ENCODE measurements at regions not wholly inside any gene's neighbourhood (a gene's known extent, or its start where the extent isn't known, plus 50 kb on each side); places are given as distances from the start of the nearest gene placed in this dataset.

DNA sequence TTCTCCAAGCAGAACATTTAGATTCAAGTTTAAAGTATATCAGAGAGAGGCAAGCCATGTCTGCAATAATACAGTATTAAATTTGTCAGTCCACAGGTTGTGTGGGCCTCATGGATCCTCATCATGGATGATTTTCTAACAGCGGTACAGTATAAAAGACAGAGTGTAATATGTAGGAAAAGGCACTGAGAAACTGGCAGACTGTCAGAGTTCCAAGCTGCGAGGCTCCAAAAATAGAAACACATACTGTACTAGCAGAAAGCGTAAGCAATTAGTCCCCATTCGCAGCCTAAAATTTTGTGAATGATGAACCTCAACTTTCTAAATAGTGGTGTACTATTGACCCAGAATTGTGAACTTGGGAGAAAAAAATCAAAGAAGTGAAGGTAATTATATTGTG lies 933.3 kb downstream of the XPNPEP1 start:
- ChIA-PET CTCF (no interaction called here), POLR2A (no interaction called here)
- no peaks in the 10 kb centered on the region for H3K4me1 Mint-ChIP-seq
- no peak overlapping the region for H3K27ac Mint-ChIP-seq
- H3K27me3 Mint-ChIP-seq: no peaks in the 10 kb centered on the region
- intact Hi-C loops (cut with micrococcal nuclease): no loop called here
- no peak overlapping the region for H3K4me2 ChIP-seq (replicated peaks; ENCODE audit: low read depth, low read length, poor library complexity, severe bottlenecking)
- no peak overlapping the region for H2AFZ ChIP-seq (ENCODE audit: insufficient read depth, low read depth, low read length, poor library complexity, severe bottlenecking)
- no peak overlapping the region for H3K4me3 Mint-ChIP-seq
- no peaks in the 10 kb centered on the region for H4K20me1 ChIP-seq (ENCODE audit: control insufficient read depth, insufficient read depth, low read length, poor library complexity, severe bottlenecking)
- H3K9ac ChIP-seq (ENCODE audit: low read length): no peak overlapping the region
- H3K36me3 ChIP-seq (replicated peaks in 1 of 2; ENCODE audit: control extremely low read depth in 1 of 2, control insufficient read depth in 1 of 2, extremely low read depth in 1 of 2, insufficient read depth in 2 of 2, low read length in 1 of 2): no peaks in the 10 kb centered on the region
- DNase-seq (no peak), ATAC-seq (ENCODE audit: low read depth) (no peak)
- H3K9me3 Mint-ChIP-seq (ENCODE audit: insufficient read depth): no peaks in the 10 kb centered on the region
- H3K27me3 ChIP-seq (replicated peaks in 1 of 4; ENCODE audit: control extremely low read depth in 1 of 4, control insufficient read depth in 3 of 4, insufficient read depth in 4 of 4, low read length in 3 of 4): no peaks in the 10 kb centered on the region
- no peak overlapping the region for H3K27ac ChIP-seq (ENCODE audit: low read length in 2 of 2)
- no peaks in the 10 kb centered on the region for H3K4me1 ChIP-seq (ENCODE audit: control insufficient read depth in 2 of 2, insufficient read depth in 2 of 2, low read length in 2 of 2)
- TF ChIP-seq, protein P1, sequence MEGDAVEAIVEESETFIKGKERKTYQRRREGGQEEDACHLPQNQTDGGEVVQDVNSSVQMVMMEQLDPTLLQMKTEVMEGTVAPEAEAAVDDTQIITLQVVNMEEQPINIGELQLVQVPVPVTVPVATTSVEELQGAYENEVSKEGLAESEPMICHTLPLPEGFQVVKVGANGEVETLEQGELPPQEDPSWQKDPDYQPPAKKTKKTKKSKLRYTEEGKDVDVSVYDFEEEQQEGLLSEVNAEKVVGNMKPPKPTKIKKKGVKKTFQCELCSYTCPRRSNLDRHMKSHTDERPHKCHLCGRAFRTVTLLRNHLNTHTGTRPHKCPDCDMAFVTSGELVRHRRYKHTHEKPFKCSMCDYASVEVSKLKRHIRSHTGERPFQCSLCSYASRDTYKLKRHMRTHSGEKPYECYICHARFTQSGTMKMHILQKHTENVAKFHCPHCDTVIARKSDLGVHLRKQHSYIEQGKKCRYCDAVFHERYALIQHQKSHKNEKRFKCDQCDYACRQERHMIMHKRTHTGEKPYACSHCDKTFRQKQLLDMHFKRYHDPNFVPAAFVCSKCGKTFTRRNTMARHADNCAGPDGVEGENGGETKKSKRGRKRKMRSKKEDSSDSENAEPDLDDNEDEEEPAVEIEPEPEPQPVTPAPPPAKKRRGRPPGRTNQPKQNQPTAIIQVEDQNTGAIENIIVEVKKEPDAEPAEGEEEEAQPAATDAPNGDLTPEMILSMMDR (IDR thresholded peaks at IDR 0.05): no peak
- no peak for TF ChIP-seq EZH2 (IDR thresholded peaks at IDR 0.05; ENCODE audit: borderline replicate concordance, insufficient read depth, low read depth, low read length, poor library complexity, severe bottlenecking)
- no peak overlapping the region for H3K4me3 ChIP-seq (ENCODE audit: control extremely low read depth in 1 of 5, extremely low read depth in 1 of 5, insufficient read depth in 1 of 5, low read depth in 2 of 5, low read length in 4 of 5)
- 90% methylated on average over 2 of the region's 4 CpGs for WGBS (ENCODE audit: insufficient coverage)
- no peaks in the 10 kb centered on the region for H3K9me3 ChIP-seq (ENCODE audit: control extremely low read depth in 1 of 3, control insufficient read depth in 2 of 3, insufficient read depth in 1 of 3, low read length in 2 of 3)
- no peaks in the 10 kb centered on the region for H3K79me2 ChIP-seq (ENCODE audit: control insufficient read depth, insufficient read depth, low read length)

DNA sequence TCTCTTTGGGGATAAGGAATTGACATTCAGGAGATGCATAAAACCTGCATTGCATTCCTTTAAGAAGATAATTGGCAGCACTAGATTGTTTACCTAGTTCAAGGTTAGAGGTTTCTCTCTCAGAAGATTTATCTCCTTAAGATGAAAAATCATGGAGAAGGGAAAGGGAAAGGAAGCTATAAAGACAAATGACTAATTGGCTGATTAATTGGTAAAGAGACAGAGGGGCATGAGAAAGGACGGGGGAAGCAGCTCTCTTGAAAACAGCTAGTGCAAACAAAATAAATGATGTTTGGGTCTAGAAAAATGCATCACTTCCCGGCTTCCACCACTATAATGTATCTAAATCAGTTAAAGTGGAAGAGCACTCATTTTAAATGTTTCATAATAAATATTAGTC lies 941.2 kb downstream of the XPNPEP1 start:
- POLR2A ChIA-PET: no interaction called here
- Histone ChIP-seq H4K20me1 (ENCODE audit: control insufficient read depth, insufficient read depth, low read length, poor library complexity, severe bottlenecking) (no peaks in the 10 kb centered on the region), H3K9ac (ENCODE audit: low read length) (no peak overlapping the region), H2AFZ (ENCODE audit: insufficient read depth, low read depth, low read length, poor library complexity, severe bottlenecking) (no peak overlapping the region), H3K79me2 (ENCODE audit: control insufficient read depth, insufficient read depth, low read length) (no peaks in the 10 kb centered on the region), H3K4me3 (ENCODE audit: control extremely low read depth in 1 of 5, extremely low read depth in 1 of 5, insufficient read depth in 1 of 5, low read depth in 2 of 5, low read length in 4 of 5) (no peak overlapping the region), H3K9me3 (ENCODE audit: control extremely low read depth in 1 of 3, control insufficient read depth in 2 of 3, insufficient read depth in 1 of 3, low read length in 2 of 3) (peaks cover 0 to 6% (median 1%) of the 10 kb centered on the region in 3 donors), H3K36me3 (replicated peaks in 1 of 2; ENCODE audit: control extremely low read depth in 1 of 2, control insufficient read depth in 1 of 2, extremely low read depth in 1 of 2, insufficient read depth in 2 of 2, low read length in 1 of 2) (no peaks in the 10 kb centered on the region), H3K4me2 (replicated peaks; ENCODE audit: low read depth, low read length, poor library complexity, severe bottlenecking) (no peak overlapping the region), H3K27ac (ENCODE audit: low read length in 2 of 2) (no peak overlapping the region), H3K27me3 (replicated peaks in 1 of 4; ENCODE audit: control extremely low read depth in 1 of 4, control insufficient read depth in 3 of 4, insufficient read depth in 4 of 4, low read length in 3 of 4) (no peaks in the 10 kb centered on the region), H3K4me1 (ENCODE audit: control insufficient read depth in 2 of 2, insufficient read depth in 2 of 2, low read length in 2 of 2) (no peaks in the 10 kb centered on the region)
- ATAC-seq (ENCODE audit: low read depth): no peak
- TF ChIP-seq, protein P1 (IDR thresholded peaks at IDR 0.05): no peak
- TF ChIP-seq EZH2 (IDR thresholded peaks at IDR 0.05; ENCODE audit: borderline replicate concordance, insufficient read depth, low read depth, low read length, poor library complexity, severe bottlenecking): no peak
- CTCF ChIA-PET: no interaction called here
- Mint-ChIP-seq H3K4me3 (no peak overlapping the region), H3K27ac (no peak overlapping the region), H3K27me3 (peaks cover 12% of the 10 kb centered on the region), H3K9me3 (ENCODE audit: insufficient read depth) (no peaks in the 10 kb centered on the region), H3K4me1 (no peaks in the 10 kb centered on the region)
- WGBS (ENCODE audit: insufficient coverage): no CpG with 5 or more reads among the region's 2 CpGs
- intact Hi-C loops (cut with micrococcal nuclease): no loop called here
- no peak for DNase-seq

All from B cell (primary cell).